ENCODE measurements at regions not wholly inside any gene's neighbourhood (a gene's known extent, or its start where the extent isn't known, plus 50 kb on each side); places are given as distances from the start of the nearest gene placed in this dataset.

- Histone ChIP-seq H3K9ac (ENCODE audit: extremely low read depth, insufficient read length, low read length) (no peak overlapping the region), H4K8ac (replicated peaks; ENCODE audit: insufficient read length, low read depth, low read length) (no peak overlapping the region), H2BK5ac (ENCODE audit: insufficient read length, low read length) (no peak overlapping the region), H3K4me1 (ENCODE audit: insufficient read depth, low read length) (no peaks in the 10 kb centered on the region), H2BK20ac (ENCODE audit: low read depth, low read length, poor library complexity, severe bottlenecking) (no peak overlapping the region), H3K14ac (ENCODE audit: insufficient read depth, low read length) (no peak overlapping the region), H4K20me1 (ENCODE audit: control insufficient read depth, insufficient read depth, insufficient read length) (no peaks in the 10 kb centered on the region), H4K91ac (ENCODE audit: insufficient read length, low read depth, low read length) (no peak overlapping the region), H3K23me2 (ENCODE audit: insufficient read length, low read depth, low read length, poor library complexity, severe bottlenecking) (no peaks in the 10 kb centered on the region), H3K18ac (ENCODE audit: insufficient read length, low read depth, low read length) (no peak overlapping the region), H2AFZ (ENCODE audit: low read length) (no peak overlapping the region), H2BK12ac (ENCODE audit: insufficient read length, low read depth, low read length) (no peak overlapping the region), H2AK5ac (ENCODE audit: insufficient read length, low read length) (no peak overlapping the region), H3K79me2 (ENCODE audit: insufficient read depth, low read length) (no peaks in the 10 kb centered on the region), H2BK120ac (ENCODE audit: low read depth, low read length, poor library complexity, severe bottlenecking) (no peak overlapping the region), H3K4ac (ENCODE audit: low read depth, low read length) (no peak overlapping the region), H3K56ac (ENCODE audit: insufficient read length, low read depth, low read length) (no peak overlapping the region), H3K79me1 (ENCODE audit: insufficient read depth, low read depth, low read length, poor library complexity, severe bottlenecking) (no peaks in the 10 kb centered on the region), H3K27me3 (ENCODE audit: insufficient read depth, low read length) (0 out of 2 replicates have a peak, but pooled peaks cover 3% of the 10 kb centered on the region), H3K27ac (ENCODE audit: insufficient read length, low read depth, low read length) (no peak overlapping the region), H3K4me2 (ENCODE audit: insufficient read depth, insufficient read length, low read length) (no peak overlapping the region), H3K9me3 (ENCODE audit: control insufficient read depth, low read depth, low read length) (no peaks in the 10 kb centered on the region), H3T11ph (ENCODE audit: low read length) (no peak overlapping the region), H4K5ac (ENCODE audit: insufficient read length, low read depth, low read length) (no peak overlapping the region), H2BK15ac (ENCODE audit: low read depth, low read length) (no peak overlapping the region), H3K23ac (ENCODE audit: insufficient read length, low read depth, low read length) (no peak overlapping the region)
- Mint-ChIP-seq H3K27me3 (ENCODE audit: low read depth) (peaks cover 3% of the 10 kb centered on the region; the same call in 1 of the 2 replicates), H3K9me3 (peaks cover 51 to 59% of the 10 kb centered on the region in 2 experiments), H3K4me1 (peaks cover 2 to 17% of the 10 kb centered on the region in 2 experiments; a peak in 3 of 4 replicates), H3K36me3 (ENCODE audit: insufficient read depth in 1 of 3, low read depth in 3 of 3) (peaks cover 0 to 4% (median 0%) of the 10 kb centered on the region in 3 experiments; a peak in 2 of 7 replicates), H3K27ac (no peak overlapping the region), H3K4me3 (no peak overlapping the region)
- no CpG with 5 or more reads among the region's 3 CpGs for WGBS (ENCODE audit: extremely low coverage, insufficient read length, low lambda C conversion rate)
- DNase-seq = no peak
- no peak for TF ChIP-seq CTCF (conservative IDR thresholded peaks at IDR 0.05)
These were observed 217.3 kb downstream of the MID1IP1 start for GRCh38 chrX:39018541-39018940.

Data from H9 (cell line).